ENCODE measurements at regions not wholly inside any gene's neighbourhood (a gene's known extent, or its start where the extent isn't known, plus 50 kb on each side); places are given as distances from the start of the nearest gene placed in this dataset.

- TF ChIP-seq POLR2A (IDR thresholded peaks at IDR 0.05) = no peak
- TF ChIP-seq CTCF (IDR thresholded peaks at IDR 0.05) = no peak
- TF ChIP-seq EP300 (IDR thresholded peaks at IDR 0.05) = no peak
Measured at GRCh38 chr3:87044409-87044808, 53.5 kb upstream of the VGLL3 start.
